ENCODE measurements at regions not wholly inside any gene's neighbourhood (a gene's known extent, or its start where the extent isn't known, plus 50 kb on each side); places are given as distances from the start of the nearest gene placed in this dataset.
"Not testable (repeated sequence)": the region's sequence is repeated elsewhere in the genome, so short reads cannot be mapped to it uniquely, and the experiment has no call there.

DNA sequence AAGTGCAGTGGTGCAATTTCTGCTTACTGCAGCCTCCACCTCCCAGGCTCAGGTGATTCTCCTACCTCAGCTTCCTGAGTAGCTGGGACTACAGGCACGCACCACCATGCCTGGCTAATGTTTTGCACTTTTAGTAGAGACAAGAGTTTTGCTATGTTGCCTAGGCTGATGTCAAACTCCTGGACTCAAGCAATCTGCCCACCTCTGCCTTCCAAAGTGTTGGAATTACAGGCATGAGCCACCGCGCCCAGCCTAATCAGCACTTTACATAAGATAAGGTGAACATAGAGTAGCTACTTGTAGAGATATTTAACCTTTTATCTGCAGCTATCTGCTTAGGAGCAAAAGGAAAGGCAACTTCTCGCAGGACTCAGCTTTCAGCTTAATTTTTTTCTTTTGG lies 77.5 kb upstream of the RGPD5 start:
- not testable (repeated sequence) for H3K18ac ChIP-seq (ENCODE audit: low read length); H3K4ac ChIP-seq (ENCODE audit: low read depth, low read length); H3K4me2 ChIP-seq (ENCODE audit: low read length); H3K4me1 ChIP-seq (ENCODE audit: control insufficient read depth in 1 of 2, insufficient read depth in 2 of 2, low read length in 2 of 2); H3K79me1 ChIP-seq (ENCODE audit: low read length); H3K23ac ChIP-seq (ENCODE audit: low read length); H3K27me3 ChIP-seq (ENCODE audit: insufficient read depth, low read length); H3K9ac ChIP-seq (ENCODE audit: low read length); H4K91ac ChIP-seq (ENCODE audit: low read depth, low read length); H3K9me3 ChIP-seq (ENCODE audit: insufficient read depth, low read depth, low read length); H3K36me3 ChIP-seq (ENCODE audit: control insufficient read depth in 1 of 2, insufficient read depth in 2 of 2, low read length in 2 of 2); H2AFZ ChIP-seq (ENCODE audit: insufficient read depth, low read length, poor library complexity); H4K12ac ChIP-seq (ENCODE audit: low read depth, low read length); H2AK5ac ChIP-seq (ENCODE audit: low read length); H4K8ac ChIP-seq (ENCODE audit: low read depth, low read length); H3K14ac ChIP-seq (ENCODE audit: low read length); H3K79me2 ChIP-seq (ENCODE audit: control insufficient read depth, insufficient read depth, low read length, poor library complexity); H2BK12ac ChIP-seq (ENCODE audit: low read length); H3K27ac ChIP-seq (ENCODE audit: low read depth, low read length); H3K4me3 ChIP-seq (ENCODE audit: low read depth, low read length); H2BK120ac ChIP-seq (ENCODE audit: insufficient read depth, low read length, poor library complexity); H2BK5ac ChIP-seq (ENCODE audit: low read depth, low read length, poor library complexity)
- WGBS (ENCODE audit: extremely low coverage, insufficient coverage, insufficient read length), result no CpG with 5 or more reads among the region's 4 CpGs
- peak; percentile 75 to 86 for DNase-seq

DNA sequence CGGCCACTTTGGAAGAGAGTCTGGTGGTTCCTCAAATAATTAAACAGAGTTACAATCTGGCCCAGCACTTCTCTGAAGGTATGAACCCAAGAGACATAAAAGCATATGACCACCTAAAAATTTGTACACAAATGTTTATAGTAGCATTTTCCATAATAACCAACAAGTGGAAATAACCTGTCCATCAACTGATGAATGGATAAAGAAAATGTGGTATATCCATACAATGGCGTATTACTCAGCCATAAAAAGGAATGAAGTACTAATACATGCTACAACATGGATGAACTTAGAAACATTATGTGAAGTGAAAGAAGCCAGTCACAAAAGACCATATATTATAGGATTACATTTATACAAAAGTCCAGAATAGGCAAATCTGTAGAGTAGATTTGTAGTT lies 76.0 kb upstream of the RGPD5 start:
- no peak for DNase-seq
- Histone ChIP-seq H3K4ac (ENCODE audit: low read depth, low read length) (no peak overlapping the region), H2AFZ (ENCODE audit: insufficient read depth, low read length, poor library complexity) (no peak overlapping the region), H3K27me3 (ENCODE audit: insufficient read depth, low read length) (no peaks in the 10 kb centered on the region), H2BK12ac (ENCODE audit: low read length) (no peak overlapping the region), H3K27ac (ENCODE audit: low read depth, low read length) (no peak overlapping the region), H3K79me2 (ENCODE audit: control insufficient read depth, insufficient read depth, low read length, poor library complexity) (no peaks in the 10 kb centered on the region), H2BK120ac (ENCODE audit: insufficient read depth, low read length, poor library complexity) (no peak overlapping the region), H2BK5ac (ENCODE audit: low read depth, low read length, poor library complexity) (no peak overlapping the region), H3K4me1 (ENCODE audit: control insufficient read depth in 1 of 2, insufficient read depth in 2 of 2, low read length in 2 of 2) (peaks cover 2 to 6% of the 10 kb centered on the region in 2 experiments), H3K9me3 (ENCODE audit: insufficient read depth, low read depth, low read length) (no peaks in the 10 kb centered on the region), H3K14ac (ENCODE audit: low read length) (no peak overlapping the region), H4K12ac (ENCODE audit: low read depth, low read length) (no peak overlapping the region), H3K79me1 (ENCODE audit: low read length) (no peaks in the 10 kb centered on the region), H4K91ac (ENCODE audit: low read depth, low read length) (no peak overlapping the region), H3K4me2 (ENCODE audit: low read length) (no peak overlapping the region), H3K18ac (ENCODE audit: low read length) (no peak overlapping the region), H2AK5ac (ENCODE audit: low read length) (no peak overlapping the region), H4K8ac (ENCODE audit: low read depth, low read length) (no peak overlapping the region), H3K4me3 (ENCODE audit: low read depth, low read length) (no peak overlapping the region), H3K9ac (ENCODE audit: low read length) (no peak overlapping the region), H3K23ac (ENCODE audit: low read length) (no peak overlapping the region), H3K36me3 (ENCODE audit: control insufficient read depth in 1 of 2, insufficient read depth in 2 of 2, low read length in 2 of 2) (no peaks in the 10 kb centered on the region)
- no CpG with 5 or more reads among the region's 2 CpGs for WGBS (ENCODE audit: extremely low coverage, insufficient coverage, insufficient read length)

DNA sequence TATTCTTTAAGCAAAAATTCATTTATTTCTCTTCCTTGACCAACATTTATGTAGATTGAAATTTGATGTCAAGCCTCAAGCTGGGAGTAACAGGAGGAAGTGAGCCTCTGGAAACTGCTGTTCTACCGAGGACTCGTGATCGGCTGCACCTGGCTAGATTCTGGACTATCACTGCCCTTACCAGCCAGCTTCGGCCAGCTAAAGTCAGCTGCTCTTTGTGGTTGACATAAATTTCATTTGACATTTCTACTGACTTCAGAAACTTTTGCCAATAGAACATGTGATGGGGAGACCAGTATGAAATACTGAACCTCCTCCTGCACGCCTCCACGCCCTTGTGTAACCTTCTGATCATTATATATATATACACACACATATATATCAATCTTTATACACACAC lies 74.2 kb upstream of the RGPD5 start:
- WGBS (ENCODE audit: extremely low coverage, insufficient coverage, insufficient read length), result no CpG with 5 or more reads among the region's 6 CpGs
- H3K4me2 ChIP-seq (ENCODE audit: low read length), result no peak overlapping the region

DNA sequence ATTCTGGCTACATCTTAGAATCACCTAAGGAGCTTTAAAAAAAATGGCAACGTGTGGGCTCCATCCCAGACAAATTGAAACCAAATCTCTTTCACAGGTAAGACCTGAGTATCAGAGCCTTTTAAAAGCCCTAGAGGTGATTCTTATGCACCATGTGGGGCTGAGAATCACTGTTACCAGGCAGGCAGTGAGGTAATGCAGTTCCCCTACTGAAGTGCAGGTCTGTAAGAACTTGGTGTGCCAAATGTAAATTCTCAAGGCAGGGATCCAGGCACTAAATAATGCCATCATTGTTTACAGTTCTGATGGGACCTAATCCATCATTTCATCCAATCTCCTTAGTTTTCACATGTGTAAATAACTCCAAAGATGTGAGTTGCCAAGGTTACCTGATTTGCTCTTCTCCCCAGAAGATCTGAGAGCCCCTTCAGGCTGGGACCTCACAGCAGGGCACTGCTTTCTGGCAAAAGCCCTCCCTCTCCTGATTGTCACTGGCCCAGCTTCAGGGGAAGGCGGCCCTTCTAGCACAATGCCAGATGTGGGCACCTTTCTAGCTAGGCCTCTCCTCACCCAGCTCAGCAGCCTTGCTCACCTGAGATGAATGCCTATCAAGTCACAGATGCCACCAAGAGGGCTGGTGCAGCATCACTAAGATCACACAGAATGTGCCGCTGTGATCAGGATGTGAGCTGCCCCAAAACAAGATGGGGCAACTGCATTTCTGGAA lies 73.6 kb upstream of the RGPD5 start:
- DNase-seq, result no peak
- Histone ChIP-seq H2BK5ac (ENCODE audit: low read depth, low read length, poor library complexity) (no peak overlapping the region), H3K4me3 (ENCODE audit: low read depth, low read length) (no peak overlapping the region), H3K4me2 (ENCODE audit: low read length) (no peak overlapping the region), H4K12ac (ENCODE audit: low read depth, low read length) (no peak overlapping the region), H3K27ac (ENCODE audit: low read depth, low read length) (no peak overlapping the region), H3K4ac (ENCODE audit: low read depth, low read length) (no peak overlapping the region), H3K79me1 (ENCODE audit: low read length) (no peaks in the 10 kb centered on the region), H3K9me3 (ENCODE audit: insufficient read depth, low read depth, low read length) (no peaks in the 10 kb centered on the region), H3K14ac (ENCODE audit: low read length) (no peak overlapping the region), H3K27me3 (ENCODE audit: insufficient read depth, low read length) (no peaks in the 10 kb centered on the region), H3K18ac (ENCODE audit: low read length) (no peak overlapping the region), H3K36me3 (ENCODE audit: control insufficient read depth in 1 of 2, insufficient read depth in 2 of 2, low read length in 2 of 2) (no peaks in the 10 kb centered on the region), H4K8ac (ENCODE audit: low read depth, low read length) (no peak overlapping the region), H2BK12ac (ENCODE audit: low read length) (no peak overlapping the region), H3K23ac (ENCODE audit: low read length) (no peak overlapping the region), H3K9ac (ENCODE audit: low read length) (no peak overlapping the region), H2BK120ac (ENCODE audit: insufficient read depth, low read length, poor library complexity) (no peak overlapping the region), H3K4me1 (ENCODE audit: control insufficient read depth in 1 of 2, insufficient read depth in 2 of 2, low read length in 2 of 2) (peaks cover 2 to 6% of the 10 kb centered on the region in 2 experiments), H3K79me2 (ENCODE audit: control insufficient read depth, insufficient read depth, low read length, poor library complexity) (no peaks in the 10 kb centered on the region), H2AFZ (ENCODE audit: insufficient read depth, low read length, poor library complexity) (no peak overlapping the region), H2AK5ac (ENCODE audit: low read length) (no peak overlapping the region), H4K91ac (ENCODE audit: low read depth, low read length) (no peak overlapping the region)
- no CpG with 5 or more reads among the region's 3 CpGs for WGBS (ENCODE audit: extremely low coverage, insufficient coverage, insufficient read length)

More for the DNA sequence above, 74.2 kb upstream of the RGPD5 start:
- DNase-seq, result no peak
- Histone ChIP-seq H3K9ac (ENCODE audit: low read length) (no peak overlapping the region), H3K23ac (ENCODE audit: low read length) (no peak overlapping the region), H3K4me1 (ENCODE audit: control insufficient read depth in 1 of 2, insufficient read depth in 2 of 2, low read length in 2 of 2) (peaks cover 2 to 6% of the 10 kb centered on the region in 2 experiments), H3K14ac (ENCODE audit: low read length) (no peak overlapping the region), H3K4me3 (ENCODE audit: low read depth, low read length) (no peak overlapping the region), H3K27me3 (ENCODE audit: insufficient read depth, low read length) (no peaks in the 10 kb centered on the region), H2AK5ac (ENCODE audit: low read length) (no peak overlapping the region), H3K79me1 (ENCODE audit: low read length) (no peaks in the 10 kb centered on the region), H3K4ac (ENCODE audit: low read depth, low read length) (no peak overlapping the region), H4K8ac (ENCODE audit: low read depth, low read length) (no peak overlapping the region), H2BK120ac (ENCODE audit: insufficient read depth, low read length, poor library complexity) (no peak overlapping the region), H3K79me2 (ENCODE audit: control insufficient read depth, insufficient read depth, low read length, poor library complexity) (no peaks in the 10 kb centered on the region), H4K12ac (ENCODE audit: low read depth, low read length) (no peak overlapping the region), H3K27ac (ENCODE audit: low read depth, low read length) (no peak overlapping the region), H3K18ac (ENCODE audit: low read length) (no peak overlapping the region), H4K91ac (ENCODE audit: low read depth, low read length) (no peak overlapping the region), H2AFZ (ENCODE audit: insufficient read depth, low read length, poor library complexity) (no peak overlapping the region), H3K9me3 (ENCODE audit: insufficient read depth, low read depth, low read length) (no peaks in the 10 kb centered on the region), H2BK12ac (ENCODE audit: low read length) (no peak overlapping the region), H2BK5ac (ENCODE audit: low read depth, low read length, poor library complexity) (no peak overlapping the region), H3K36me3 (ENCODE audit: control insufficient read depth in 1 of 2, insufficient read depth in 2 of 2, low read length in 2 of 2) (no peaks in the 10 kb centered on the region)

Data from trophoblast cell (in vitro differentiated cells and primary cell).